Fibroblast of the aortic adventitia (primary cell): ENCODE measurements at regions not wholly inside any gene's neighbourhood (a gene's known extent, or its start where the extent isn't known, plus 50 kb on each side); places are given as distances from the start of the nearest gene placed in this dataset.

Experiments
- DNase-seq: peaks from one replicate; pipeline ENCODE4 v3.0.0-alpha.2; 2010; ENCODE audit warnings: low read depth
- H3K4me3 ChIP-seq: 2 replicates; pipeline ENCODE4 v1.5.1; 2011; ENCODE audit warnings: low read depth, mild to moderate bottlenecking, control low read depth, low read length, moderate library complexity
- TF ChIP-seq, protein P1 (sequence below): IDR thresholded peaks from 2 replicates; pipeline ENCODE4 v1.5.1; 2011; ENCODE audit warnings: mild to moderate bottlenecking, low read length, control low read depth, inconsistent platforms; ENCODE audit not compliant: insufficient read depth

DNA sequence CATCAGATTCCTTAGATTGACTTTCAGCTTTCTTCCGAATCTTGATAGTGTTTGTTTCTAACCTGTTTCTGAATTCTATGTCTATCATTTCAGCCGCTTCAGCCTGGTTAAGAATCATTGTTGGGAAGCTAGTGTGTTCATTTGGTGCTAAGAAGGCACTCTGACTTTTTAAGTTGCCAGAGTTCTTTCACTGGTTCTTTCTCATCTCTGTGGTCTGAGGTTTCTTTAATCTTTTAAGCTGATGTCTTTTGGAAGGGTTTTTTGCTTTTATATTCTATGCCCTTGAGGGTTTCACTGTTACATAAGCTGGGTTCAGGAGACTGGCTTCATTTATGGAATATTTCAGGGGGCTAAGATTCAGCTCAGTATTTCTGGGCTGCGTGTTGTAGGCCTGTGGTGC is 104.5 kb upstream of the PRSS58 start:
- TF ChIP-seq, protein P1, sequence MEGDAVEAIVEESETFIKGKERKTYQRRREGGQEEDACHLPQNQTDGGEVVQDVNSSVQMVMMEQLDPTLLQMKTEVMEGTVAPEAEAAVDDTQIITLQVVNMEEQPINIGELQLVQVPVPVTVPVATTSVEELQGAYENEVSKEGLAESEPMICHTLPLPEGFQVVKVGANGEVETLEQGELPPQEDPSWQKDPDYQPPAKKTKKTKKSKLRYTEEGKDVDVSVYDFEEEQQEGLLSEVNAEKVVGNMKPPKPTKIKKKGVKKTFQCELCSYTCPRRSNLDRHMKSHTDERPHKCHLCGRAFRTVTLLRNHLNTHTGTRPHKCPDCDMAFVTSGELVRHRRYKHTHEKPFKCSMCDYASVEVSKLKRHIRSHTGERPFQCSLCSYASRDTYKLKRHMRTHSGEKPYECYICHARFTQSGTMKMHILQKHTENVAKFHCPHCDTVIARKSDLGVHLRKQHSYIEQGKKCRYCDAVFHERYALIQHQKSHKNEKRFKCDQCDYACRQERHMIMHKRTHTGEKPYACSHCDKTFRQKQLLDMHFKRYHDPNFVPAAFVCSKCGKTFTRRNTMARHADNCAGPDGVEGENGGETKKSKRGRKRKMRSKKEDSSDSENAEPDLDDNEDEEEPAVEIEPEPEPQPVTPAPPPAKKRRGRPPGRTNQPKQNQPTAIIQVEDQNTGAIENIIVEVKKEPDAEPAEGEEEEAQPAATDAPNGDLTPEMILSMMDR, result no peak
- no peak for DNase-seq
- H3K4me3 ChIP-seq, result no peak overlapping the region

DNA sequence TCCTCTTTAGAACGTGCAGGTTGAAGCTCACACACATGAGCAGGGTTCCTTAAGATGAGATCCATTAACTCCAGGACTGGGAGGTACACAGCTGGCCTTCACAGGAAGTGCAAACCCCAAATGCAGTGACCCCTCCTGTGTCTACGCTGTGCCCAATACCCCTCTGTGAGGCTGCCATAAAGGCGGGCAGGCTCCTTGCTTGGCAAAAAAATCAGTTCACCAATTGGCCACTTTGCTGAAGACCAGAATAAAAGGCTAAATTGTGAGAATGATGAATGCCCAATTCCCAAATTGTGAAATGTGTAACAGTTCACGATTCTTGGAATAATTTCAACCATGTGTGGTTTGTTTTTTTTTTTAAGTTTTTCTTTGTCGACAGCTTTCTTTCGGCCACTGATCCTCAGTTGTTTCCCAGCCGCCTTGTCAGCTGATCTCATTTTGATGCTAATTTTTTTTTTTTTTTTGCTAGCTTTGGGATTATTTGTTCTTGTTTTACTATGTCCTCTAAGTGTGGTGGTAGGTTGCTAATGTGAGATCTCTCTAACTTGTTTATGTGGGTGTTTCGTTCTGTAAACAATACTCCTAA is 101.9 kb upstream of the PRSS58 start:
- DNase-seq, result peak; percentile 20
- TF ChIP-seq, protein P1, result no peak

DNA sequence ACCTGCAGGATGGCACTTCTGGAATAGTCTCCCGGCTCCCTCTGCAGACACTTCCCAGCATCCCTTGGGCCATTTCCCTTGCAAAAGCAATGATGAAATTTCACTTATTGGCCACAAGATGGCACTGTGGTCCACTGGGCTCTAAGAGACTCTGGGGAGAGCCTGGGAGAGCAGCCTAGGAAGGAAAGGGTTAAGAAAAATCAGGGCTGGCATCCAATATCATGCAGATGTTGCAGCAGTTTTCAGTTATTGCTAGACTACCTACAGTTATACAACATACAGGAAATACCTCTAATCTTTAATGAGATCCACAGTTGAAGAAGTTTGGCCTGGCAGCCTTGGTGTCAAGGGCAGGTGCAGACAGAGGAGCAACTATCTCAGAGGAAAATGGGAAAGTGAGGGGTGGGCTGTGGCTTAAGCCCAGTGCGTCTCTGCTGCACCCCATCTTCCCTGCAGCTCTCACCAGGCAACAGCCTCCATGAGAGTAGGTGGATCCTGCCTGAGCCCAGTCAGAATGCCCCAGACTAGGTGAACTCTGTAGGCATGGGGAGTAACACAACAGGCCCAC is 100.2 kb upstream of the PRSS58 start:
- H3K4me3 ChIP-seq, result no peak overlapping the region
- TF ChIP-seq, protein P1, result peak; percentile 84
- peak; percentile 84 for DNase-seq

More for the DNA sequence above, 101.9 kb upstream of the PRSS58 start:
- no peak overlapping the region for H3K4me3 ChIP-seq

DNA sequence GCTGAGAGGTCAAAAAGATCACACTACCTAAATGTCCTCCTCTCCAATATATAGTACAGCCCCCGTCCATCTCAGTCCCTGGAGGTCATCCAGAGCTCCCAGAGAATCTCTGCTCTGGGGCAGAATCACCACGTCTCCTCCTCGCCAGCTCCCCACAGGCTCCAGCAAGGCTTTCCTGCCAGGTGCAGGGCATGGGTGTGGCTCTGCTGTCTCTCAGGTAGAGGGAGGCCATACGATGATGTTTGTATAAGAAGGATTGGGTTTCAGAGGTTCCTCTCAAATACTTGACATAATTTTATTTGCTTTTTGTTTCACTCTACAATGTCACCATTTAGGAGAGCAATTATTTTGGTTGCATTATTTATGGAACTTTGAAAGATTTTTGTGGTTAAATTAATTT is 98.3 kb upstream of the PRSS58 start:
- no peak overlapping the region for H3K4me3 ChIP-seq
- DNase-seq, result no peak
- TF ChIP-seq, protein P1, result no peak

DNA sequence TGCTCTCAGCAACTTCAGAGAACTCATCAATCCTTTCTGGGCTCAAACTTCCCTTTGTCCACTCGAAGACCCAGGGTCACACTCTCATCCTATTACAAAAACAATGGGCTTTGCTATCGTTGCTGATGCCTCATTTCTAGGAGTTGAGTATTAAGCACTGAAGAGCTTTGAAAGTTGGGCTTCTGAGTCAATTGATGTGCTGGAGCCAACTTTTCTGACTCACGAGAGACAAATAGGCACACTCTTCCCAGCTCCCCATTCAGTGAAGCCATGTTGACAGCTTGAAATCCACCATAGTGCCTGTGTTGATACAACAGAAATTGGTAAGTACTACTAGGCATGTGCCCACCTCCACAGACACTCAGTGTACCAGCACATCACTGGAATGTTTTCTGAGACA is 97.5 kb upstream of the PRSS58 start:
- DNase-seq, result peak; percentile 72
- no peak overlapping the region for H3K4me3 ChIP-seq
- TF ChIP-seq, protein P1, result no peak

DNA sequence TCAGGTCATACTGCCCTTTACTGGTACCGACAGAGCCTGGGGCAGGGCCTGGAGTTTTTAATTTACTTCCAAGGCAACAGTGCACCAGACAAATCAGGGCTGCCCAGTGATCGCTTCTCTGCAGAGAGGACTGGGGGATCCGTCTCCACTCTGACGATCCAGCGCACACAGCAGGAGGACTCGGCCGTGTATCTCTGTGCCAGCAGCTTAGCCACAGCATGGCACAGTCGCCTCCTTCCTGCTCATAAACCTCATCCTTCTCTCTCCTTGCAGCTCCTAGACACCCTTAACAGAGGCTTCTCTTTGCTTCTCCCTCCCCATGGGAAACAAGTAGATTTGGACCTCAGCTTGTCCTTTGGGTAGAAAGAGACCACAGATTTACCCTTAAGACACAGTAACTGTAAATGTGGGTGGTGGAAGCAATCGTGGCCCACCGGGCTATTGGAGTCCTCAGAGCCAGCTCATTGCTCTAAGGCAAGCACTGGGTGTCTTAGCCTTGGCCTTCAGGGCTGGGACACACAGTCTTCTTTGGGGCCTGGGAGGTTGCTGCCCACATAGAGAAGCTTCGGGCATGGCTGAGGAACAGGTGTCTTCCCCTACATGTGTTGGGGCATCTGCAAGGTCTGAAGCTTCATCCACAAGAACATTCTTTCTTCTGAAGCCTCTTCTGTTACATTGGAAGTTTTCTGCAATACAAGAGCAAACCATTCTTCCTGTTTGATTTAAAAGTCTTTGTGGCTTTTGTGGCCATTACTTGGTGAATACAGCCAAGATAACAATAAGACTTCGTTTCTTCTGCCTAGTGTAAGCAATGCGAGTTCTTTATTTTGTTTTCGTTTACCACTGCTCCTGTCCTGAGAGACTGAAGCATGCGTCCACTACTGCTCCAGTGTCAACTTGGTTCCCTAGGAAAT is 95.5 kb upstream of the PRSS58 start:
- H3K4me3 ChIP-seq, result no peak overlapping the region
- DNase-seq, result no peak
- TF ChIP-seq, protein P1, result no peak
